Liver (tissue), 8 donors: ENCODE measurements at regions not wholly inside any gene's neighbourhood (a gene's known extent, or its start where the extent isn't known, plus 50 kb on each side); places are given as distances from the start of the nearest gene placed in this dataset.

ENCODE experiments used
- DNase-seq: peaks from one replicate; pipeline ENCODE4 v3.0.0-alpha.2; 2017; ENCODE audit warnings: low spot score
- H3K27ac ChIP-seq, 2 donors: one replicate each; pipeline ENCODE4 v1.7.0; 2013; ENCODE audit warnings: inconsistent platforms in 2 of 2, low read length in 2 of 2, control low read depth in 1 of 2, low read depth in 1 of 2, mild to moderate bottlenecking in 1 of 2
- H3K27me3 ChIP-seq, 4 donors: one replicate each; pipeline versions ENCODE4 v1.6.1 to v1.7.0; 2013; ENCODE audit warnings: low read length in 3 of 4, inconsistent platforms in 1 of 4, mild to moderate bottlenecking in 1 of 4, moderate library complexity in 1 of 4; ENCODE audit not compliant: control insufficient read depth in 4 of 4, insufficient read depth in 4 of 4
- H3K36me3 ChIP-seq, 4 donors: one replicate each; pipeline versions ENCODE4 v1.6.1 to v1.7.0; 2013; ENCODE audit warnings: low read length in 3 of 4, mild to moderate bottlenecking in 3 of 4, low read depth in 1 of 4, moderate library complexity in 1 of 4; ENCODE audit not compliant: control insufficient read depth in 4 of 4, insufficient read depth in 3 of 4
- H3K4me1 ChIP-seq, 4 donors: one replicate each; pipeline versions ENCODE4 v1.6.1 to v1.7.0; 2013; ENCODE audit warnings: low read length in 3 of 4, mild to moderate bottlenecking in 3 of 4, moderate library complexity in 1 of 4; ENCODE audit not compliant: control insufficient read depth in 4 of 4, insufficient read depth in 4 of 4
- H3K4me3 ChIP-seq, 3 donors: one replicate each; pipeline versions ENCODE4 v1.6.1 to v1.7.0; 2013; ENCODE audit warnings: low read length in 3 of 3, control low read depth in 1 of 3, low read depth in 1 of 3, mild to moderate bottlenecking in 1 of 3
- H3K9ac ChIP-seq, 2 donors: one replicate each; pipeline ENCODE4 v1.7.0; 2013; ENCODE audit warnings: low read length in 2 of 2, mild to moderate bottlenecking in 2 of 2, moderate library complexity in 2 of 2, control low read depth in 1 of 2, low read depth in 1 of 2
- H3K9me3 ChIP-seq, 4 donors: one replicate each; pipeline versions ENCODE4 v1.6.1 to v1.7.0; 2013; ENCODE audit warnings: low read length in 3 of 4; ENCODE audit not compliant: control insufficient read depth in 4 of 4
- ATF3 ChIP-seq: IDR thresholded peaks from 2 replicates; pipeline ENCODE4 v1.6.1; 2016; ENCODE audit warnings: antibody characterized with exemption
- CTCF ChIP-seq: fragments of 150-350 bp; IDR thresholded peaks from 2 replicates; pipeline ENCODE4 v1.5.1; 2017; ENCODE audit warnings: improper control_type of control experiment, low read depth, low read length; ENCODE audit not compliant: missing input control
- EGR1 ChIP-seq, 2 donors: IDR thresholded peaks; 2 replicates each; pipeline ENCODE4 v1.6.1; 2016 to 2018; ENCODE audit warnings: antibody characterized with exemption in 2 of 2, low read depth in 2 of 2
- FOXA1 ChIP-seq: IDR thresholded peaks from 2 replicates; pipeline ENCODE4 v1.6.1; 2016; ENCODE audit warnings: antibody characterized with exemption
- FOXA2 ChIP-seq: IDR thresholded peaks from 2 replicates; pipeline ENCODE4 v1.6.1; 2016; ENCODE audit warnings: antibody characterized with exemption
- GABPA ChIP-seq, 2 donors: IDR thresholded peaks in 1 of 2; conservative IDR thresholded peaks in 1 of 2; 2 replicates each; pipeline ENCODE4 v1.6.1; 2016; ENCODE audit warnings: antibody characterized with exemption in 2 of 2, mild to moderate bottlenecking in 1 of 2, moderate library complexity in 1 of 2
- HNF4A ChIP-seq, 2 donors: conservative IDR thresholded peaks; 2 replicates each; pipeline ENCODE4 v1.6.1; 2016; ENCODE audit warnings: antibody characterized with exemption in 2 of 2, mild to moderate bottlenecking in 2 of 2
- HNF4G ChIP-seq: IDR thresholded peaks from 2 replicates; pipeline ENCODE4 v1.6.1; 2016; ENCODE audit warnings: antibody characterized with exemption
- JUND ChIP-seq, 2 donors: IDR thresholded peaks; 2 replicates each; pipeline ENCODE4 v1.6.1; 2016; ENCODE audit warnings: antibody characterized with exemption in 2 of 2
- MAX ChIP-seq: IDR thresholded peaks from 2 replicates; pipeline ENCODE4 v1.6.1; 2016; ENCODE audit warnings: antibody characterized with exemption
- NR2F2 ChIP-seq: IDR thresholded peaks from 2 replicates; pipeline ENCODE4 v1.6.1; 2016; ENCODE audit warnings: antibody characterized with exemption
- RAD21 ChIP-seq, 2 donors: IDR thresholded peaks; 2 replicates each; pipeline ENCODE4 v1.6.1; 2016; ENCODE audit warnings: antibody characterized with exemption in 2 of 2, mild to moderate bottlenecking in 2 of 2
- REST ChIP-seq: IDR thresholded peaks from 2 replicates; pipeline ENCODE4 v1.6.1; 2016; ENCODE audit warnings: antibody characterized with exemption, mild to moderate bottlenecking
- RXRA ChIP-seq, 2 donors: IDR thresholded peaks; 2 replicates each; pipeline ENCODE4 v1.6.1; 2017 to 2018; ENCODE audit warnings: antibody characterized with exemption in 2 of 2, mild to moderate bottlenecking in 1 of 2
- SP1 ChIP-seq: IDR thresholded peaks from 2 replicates; pipeline ENCODE4 v1.6.1; 2018; ENCODE audit warnings: antibody characterized with exemption, mild to moderate bottlenecking
- TAF1 ChIP-seq: conservative IDR thresholded peaks from 2 replicates; pipeline ENCODE4 v1.6.1; 2016; ENCODE audit warnings: antibody characterized with exemption, mild to moderate bottlenecking
- YY1 ChIP-seq: IDR thresholded peaks from 2 replicates; pipeline ENCODE4 v1.6.1; 2016; ENCODE audit warnings: antibody characterized with exemption, mild to moderate bottlenecking
- ZBTB33 ChIP-seq: IDR thresholded peaks from 2 replicates; pipeline ENCODE4 v1.6.1; 2016; ENCODE audit warnings: antibody characterized with exemption
- WGBS: extraction: QIAGEN DNeasy Blood & Tissue Kit; methylation state at CpG from one replicate; pipeline ENCODE4 v1.1.7; 2013; 5-methylcytosine and 5-hydroxymethylcytosine counted together
- donor health status: healthy.
- donor health status: healthy.
- donor health status: healthy.
- donor health status: healthy.
- donor health status: healthy.

- no peak overlapping the region for H3K9ac ChIP-seq
- no peaks in the 10 kb centered on the region for H3K9me3 ChIP-seq
- no peaks in the 10 kb centered on the region for H3K4me1 ChIP-seq
- no peak for DNase-seq
- H3K27me3 ChIP-seq = no peaks in the 10 kb centered on the region
- H3K36me3 ChIP-seq = no peaks in the 10 kb centered on the region
- H3K27ac ChIP-seq = no peak overlapping the region
- H3K4me3 ChIP-seq = no peak overlapping the region
- no peak for TF ChIP-seq GABPA (IDR thresholded peaks at IDR 0.05 in 1 of 2, conservative IDR thresholded peaks at IDR 0.05 in 1 of 2)
- no peak for TF ChIP-seq CTCF
- no peak for TF ChIP-seq MAX
- TF ChIP-seq FOXA2 = no peak
- TF ChIP-seq JUND (IDR thresholded peaks at IDR 0.05) = no peak
- TF ChIP-seq ZBTB33 = no peak
- TF ChIP-seq RAD21 (IDR thresholded peaks at IDR 0.05) = no peak
- TF ChIP-seq RXRA (IDR thresholded peaks at IDR 0.05) = no peak
- TF ChIP-seq HNF4G = no peak
- no peak for TF ChIP-seq SP1
- TF ChIP-seq ATF3 = no peak
- TF ChIP-seq NR2F2 = no peak
- no peak for TF ChIP-seq TAF1
- TF ChIP-seq FOXA1 = no peak
- no peak for TF ChIP-seq EGR1 (IDR thresholded peaks at IDR 0.05; ENCODE audit: low read depth in 2 of 2)
- WGBS = 33% methylated on average over 5 of the region's 5 CpGs
Observed at GRCh38 chr11:21653951-21654421, 538.9 kb upstream of the ANO5 start.

GRCh38 chr11:21656065-21656464 is 536.8 kb upstream of the ANO5 start:
- no peak overlapping the region for H3K27ac ChIP-seq
- no peaks in the 10 kb centered on the region for H3K27me3 ChIP-seq
- H3K9ac ChIP-seq = no peak overlapping the region
- no peaks in the 10 kb centered on the region for H3K4me1 ChIP-seq
- WGBS = 80% methylated on average over 4 of the region's 4 CpGs
- TF ChIP-seq YY1 = no peak
- no peak for TF ChIP-seq MAX
- TF ChIP-seq EGR1 (IDR thresholded peaks at IDR 0.05; ENCODE audit: low read depth in 2 of 2) = no peak
- TF ChIP-seq HNF4G = no peak
- no peak for TF ChIP-seq NR2F2
- TF ChIP-seq TAF1 = no peak
- no peak for TF ChIP-seq JUND (IDR thresholded peaks at IDR 0.05)
- TF ChIP-seq CTCF = no peak
- TF ChIP-seq FOXA2 = no peak
- no peak for TF ChIP-seq SP1
- TF ChIP-seq ATF3 = no peak
- no peak for TF ChIP-seq REST
- no peak for TF ChIP-seq GABPA (IDR thresholded peaks at IDR 0.05 in 1 of 2, conservative IDR thresholded peaks at IDR 0.05 in 1 of 2)
- TF ChIP-seq RXRA (IDR thresholded peaks at IDR 0.05) = no peak
- no peak for TF ChIP-seq HNF4A (conservative IDR thresholded peaks at IDR 0.05)
- no peak for TF ChIP-seq FOXA1
- no peak for TF ChIP-seq ZBTB33
- no peak for TF ChIP-seq RAD21 (IDR thresholded peaks at IDR 0.05)
- no peaks in the 10 kb centered on the region for H3K9me3 ChIP-seq
- no peak for DNase-seq
- H3K36me3 ChIP-seq = no peaks in the 10 kb centered on the region
- H3K4me3 ChIP-seq = no peak overlapping the region
